RPMI7951 (cell line): ENCODE measurements at regions not wholly inside any gene's neighbourhood (a gene's known extent, or its start where the extent isn't known, plus 50 kb on each side); places are given as distances from the start of the nearest gene placed in this dataset.

Experiments
- DNase-seq: peaks from one replicate; pipeline ENCODE4 v3.0.0-alpha.2; 2012; ENCODE audit warnings: low read depth

DNA sequence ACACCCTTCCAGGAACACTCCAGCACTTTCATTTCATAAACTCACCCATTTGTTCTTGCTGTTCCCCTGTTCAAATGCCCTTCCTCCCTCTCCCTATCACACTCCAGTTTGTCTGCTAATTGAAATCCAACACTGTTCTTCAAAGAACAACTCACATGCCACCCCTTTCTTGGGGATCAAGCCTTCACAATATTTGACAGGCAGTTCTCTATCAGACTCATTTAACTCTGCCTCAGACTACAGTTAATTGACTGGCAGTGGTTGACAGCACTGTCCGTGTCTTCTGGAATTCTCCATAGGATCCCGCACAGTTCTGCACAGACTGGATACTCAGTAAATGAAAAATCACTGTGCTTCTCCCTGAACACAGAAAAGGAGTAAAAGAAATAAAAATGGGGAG, 87.8 kb downstream of the PMP22 start:
- no peak for DNase-seq

DNA sequence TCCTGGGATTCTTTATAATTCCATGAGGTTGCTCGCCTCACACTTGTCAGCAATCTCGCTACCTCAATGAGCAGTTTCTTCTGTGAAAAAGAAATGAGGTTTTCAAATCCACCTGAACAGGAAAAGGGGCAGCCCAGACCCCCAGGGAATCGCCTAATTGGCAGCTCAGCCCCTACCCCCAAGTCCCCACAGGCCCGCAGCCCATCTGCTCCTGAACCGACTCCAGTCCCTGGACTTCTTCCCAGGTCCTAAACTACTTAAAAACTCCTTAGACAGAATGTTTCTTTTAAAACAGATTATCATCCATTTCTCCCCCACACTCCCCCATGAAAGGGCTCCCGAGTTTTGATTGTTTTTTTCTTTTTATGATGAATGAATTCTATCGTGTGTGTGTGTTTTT, 89.8 kb downstream of the PMP22 start:
- no peak for DNase-seq

DNA sequence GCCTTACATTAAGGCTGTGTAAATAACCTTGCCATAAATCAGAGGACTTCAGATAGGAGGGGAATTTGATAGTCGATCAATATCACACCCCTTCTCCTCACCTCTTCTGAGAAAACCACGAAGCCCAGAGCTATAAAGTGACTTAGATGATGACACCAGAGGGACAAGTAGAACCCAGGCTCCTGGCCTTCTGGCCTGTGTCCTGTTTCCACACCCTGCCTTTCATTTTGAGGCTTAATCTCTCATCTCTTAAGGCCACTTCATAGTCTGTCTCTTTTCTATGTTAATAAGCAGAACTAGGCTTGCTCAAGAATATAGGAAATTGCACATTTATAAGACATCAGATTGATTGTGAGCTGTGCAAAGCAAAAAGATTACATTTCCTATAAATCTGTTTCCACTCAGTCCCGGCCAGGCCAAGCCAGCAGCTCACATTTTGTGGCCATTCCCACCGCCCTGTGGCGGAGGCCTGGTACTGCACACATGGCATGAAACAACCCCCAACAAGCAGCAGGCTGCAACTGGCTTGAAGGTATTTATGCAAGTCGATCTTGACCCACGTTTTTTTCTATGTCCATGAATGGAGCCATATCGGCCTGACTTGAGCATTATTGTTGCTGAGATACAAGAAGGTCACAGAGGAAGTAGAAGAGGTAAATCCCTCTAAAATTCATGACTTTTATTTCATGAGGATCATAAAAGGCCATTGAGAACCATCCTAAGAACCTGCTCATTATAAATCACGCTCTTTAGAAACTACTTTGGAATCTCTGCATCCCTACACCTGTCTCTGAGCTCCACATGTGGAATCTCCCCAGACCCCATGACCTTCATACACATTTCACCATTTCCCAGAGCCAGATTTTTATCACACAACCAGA, 93.7 kb downstream of the PMP22 start:
- DNase-seq, result peak; percentile 62

DNA sequence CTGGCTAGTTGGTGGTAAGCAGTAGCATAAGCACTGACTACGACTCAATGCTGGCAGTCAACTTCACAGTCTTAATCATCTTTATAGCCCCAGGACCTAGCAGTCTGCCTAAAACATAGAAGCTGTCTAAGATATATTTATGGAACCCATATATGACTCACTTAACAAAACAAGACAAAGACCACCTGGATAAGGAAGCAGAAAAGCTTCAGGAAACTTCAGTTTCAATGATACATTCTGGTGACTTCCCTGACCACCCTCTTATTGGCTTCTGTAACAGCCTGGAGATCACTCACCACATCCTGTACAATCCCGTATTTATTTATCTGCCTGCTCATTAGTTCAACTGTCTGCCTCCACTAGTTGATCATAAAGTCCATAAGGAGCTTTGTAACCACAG, 95.5 kb downstream of the PMP22 start:
- peak; percentile 92 for DNase-seq

DNA sequence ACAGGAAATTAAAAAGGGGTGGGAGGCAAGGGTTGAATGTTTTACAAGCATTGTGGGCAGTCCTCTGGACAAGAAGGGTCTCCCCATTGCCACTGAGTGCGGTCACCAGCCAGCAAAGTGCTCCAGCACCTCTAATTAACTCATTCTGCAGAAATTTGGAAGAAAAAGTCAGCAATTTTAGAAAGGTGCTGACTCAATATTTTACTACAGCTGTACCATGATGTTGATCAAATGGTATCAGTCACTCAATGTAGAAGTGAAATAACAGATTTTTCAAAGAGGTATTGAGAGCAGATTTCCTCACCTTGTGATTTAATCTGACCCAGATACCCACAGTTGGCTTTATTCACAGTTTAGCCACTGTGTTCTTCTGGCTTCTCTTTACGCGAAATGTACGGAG, 96.7 kb downstream of the PMP22 start:
- DNase-seq, result no peak

DNA sequence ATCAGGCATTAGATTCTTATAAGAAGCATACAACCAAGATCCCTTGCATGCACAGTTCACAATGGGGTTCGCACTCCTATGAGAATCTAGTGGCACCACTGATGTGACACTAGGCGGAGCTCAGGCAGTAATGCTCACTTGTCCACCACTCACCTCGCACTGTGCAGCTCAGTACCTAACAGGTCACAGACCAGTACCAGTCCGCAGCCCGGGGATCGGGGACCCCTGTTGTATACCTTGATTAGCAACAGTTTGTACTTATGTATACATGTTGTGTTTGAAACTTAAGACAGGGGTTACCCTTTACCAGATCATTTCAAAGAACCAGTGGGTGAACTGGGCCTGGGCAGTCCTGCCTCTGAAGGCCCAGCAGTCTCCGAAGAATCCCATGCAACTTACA, 103.7 kb downstream of the PMP22 start:
- no peak for DNase-seq

DNA sequence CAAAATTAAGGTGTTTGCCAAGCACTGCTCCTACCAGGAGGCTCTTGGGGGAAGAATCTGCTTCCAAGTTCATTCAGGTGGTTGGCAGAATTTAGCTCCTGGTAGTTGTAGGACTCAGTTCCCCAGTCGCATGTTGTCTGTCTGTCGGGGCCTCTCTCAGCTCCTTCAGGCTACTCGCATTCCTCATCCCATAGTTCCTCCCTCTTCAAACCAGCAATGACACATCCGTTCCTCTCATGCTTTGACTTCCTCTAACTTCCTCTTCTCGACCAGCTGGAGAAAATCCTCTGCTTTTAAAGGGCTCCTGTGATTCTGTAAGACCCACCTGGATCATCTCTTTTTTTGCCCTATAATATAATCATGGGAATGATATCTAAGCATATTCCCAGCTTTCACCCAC, 108.1 kb downstream of the PMP22 start:
- DNase-seq, result peak; percentile 57

DNA sequence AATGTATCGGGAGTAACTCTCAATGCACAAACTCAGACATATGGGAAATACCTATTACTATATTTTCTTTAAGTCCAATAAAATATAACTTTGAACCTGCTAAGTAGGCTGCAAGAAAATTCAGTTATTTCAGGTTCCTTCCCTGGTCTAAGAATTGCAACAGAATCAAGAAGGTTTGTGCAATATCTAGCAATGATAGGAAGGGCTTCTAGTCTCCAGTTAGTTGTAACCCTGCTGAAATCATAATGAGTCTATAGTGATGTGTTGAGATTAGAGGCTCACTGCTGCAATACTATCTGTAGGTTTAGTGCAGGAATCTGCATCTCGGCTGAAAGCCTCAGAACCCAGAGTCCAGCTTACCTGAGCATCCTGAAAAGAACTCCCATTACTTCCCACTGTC, 110.5 kb downstream of the PMP22 start:
- no peak for DNase-seq

DNA sequence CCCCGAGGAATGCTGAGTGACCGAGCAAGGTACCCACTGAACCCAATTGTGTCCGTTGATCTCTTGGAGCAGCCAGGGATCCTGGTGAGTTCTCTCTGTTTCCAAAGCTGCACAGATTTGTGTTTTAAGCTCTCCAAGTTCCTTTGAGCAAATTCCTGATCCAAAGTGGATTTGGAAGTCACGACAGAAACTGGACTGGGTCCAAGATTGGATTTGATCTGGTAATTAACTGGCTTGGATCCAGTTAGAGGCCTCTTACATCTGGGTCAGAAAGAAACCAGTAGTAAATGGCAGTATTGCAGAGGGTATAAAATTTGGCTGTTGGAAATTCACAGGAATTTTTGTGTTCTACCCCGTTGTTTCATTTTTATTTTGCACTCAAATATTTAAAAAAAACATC, 119.5 kb downstream of the PMP22 start:
- no peak for DNase-seq

DNA sequence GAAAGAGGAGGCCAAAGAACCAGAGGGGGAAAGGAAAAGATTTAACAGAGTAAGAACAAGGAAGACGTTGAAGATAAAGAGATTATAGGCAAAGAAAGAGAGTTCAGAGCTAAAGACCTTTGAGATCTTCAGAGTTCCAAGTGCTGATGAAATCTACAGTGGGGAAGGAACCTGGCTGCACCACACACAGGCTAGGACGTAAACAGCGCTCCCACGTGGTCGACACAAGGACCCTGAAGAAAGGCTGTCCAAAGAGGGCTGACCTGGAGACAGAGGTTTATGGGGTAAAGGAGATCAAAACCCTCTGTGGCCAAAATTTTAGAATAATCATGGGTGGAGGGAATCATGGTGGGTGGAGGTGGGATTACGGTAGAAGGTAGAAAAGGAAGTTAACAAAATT, 121.6 kb downstream of the PMP22 start:
- DNase-seq, result no peak

DNA sequence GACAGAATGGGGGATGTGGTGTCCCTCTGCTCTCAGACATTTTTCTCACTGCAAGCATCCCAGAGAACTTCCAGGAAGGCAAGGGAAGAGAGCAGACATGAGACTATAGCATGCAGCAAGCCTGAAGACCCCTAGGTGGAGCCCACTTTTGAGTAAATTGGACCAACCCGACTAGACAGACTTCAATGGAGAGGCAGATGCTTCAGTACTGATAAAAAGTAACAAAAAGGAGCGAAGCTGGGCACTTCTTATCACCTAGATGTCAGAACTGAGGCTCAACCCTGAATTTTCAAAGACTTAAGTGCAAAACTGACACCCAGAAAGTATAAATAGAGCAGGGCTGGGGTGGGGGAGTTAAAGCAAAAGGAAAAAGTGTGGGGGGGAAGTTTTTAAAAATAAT, 130.8 kb downstream of the PMP22 start:
- no peak for DNase-seq

DNA sequence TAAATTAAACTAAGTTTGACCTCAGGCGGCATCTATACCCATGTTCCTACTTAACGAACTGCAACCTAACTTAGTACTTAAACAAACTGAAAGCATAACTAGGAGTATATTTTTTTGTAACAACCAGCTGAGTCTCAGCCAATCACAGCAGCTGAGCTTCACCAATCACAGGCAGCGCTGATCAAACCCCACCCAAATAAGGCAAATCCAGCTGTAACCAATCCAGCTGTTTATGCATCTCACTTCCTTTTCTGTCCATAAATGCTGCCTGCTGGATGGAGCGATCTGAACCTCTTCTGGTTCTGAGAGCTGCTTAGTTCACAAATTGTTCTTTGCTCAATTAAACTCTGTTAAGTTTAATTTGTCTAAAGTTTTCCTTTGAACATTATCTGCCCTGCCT, 131.3 kb downstream of the PMP22 start:
- DNase-seq, result no peak

DNA sequence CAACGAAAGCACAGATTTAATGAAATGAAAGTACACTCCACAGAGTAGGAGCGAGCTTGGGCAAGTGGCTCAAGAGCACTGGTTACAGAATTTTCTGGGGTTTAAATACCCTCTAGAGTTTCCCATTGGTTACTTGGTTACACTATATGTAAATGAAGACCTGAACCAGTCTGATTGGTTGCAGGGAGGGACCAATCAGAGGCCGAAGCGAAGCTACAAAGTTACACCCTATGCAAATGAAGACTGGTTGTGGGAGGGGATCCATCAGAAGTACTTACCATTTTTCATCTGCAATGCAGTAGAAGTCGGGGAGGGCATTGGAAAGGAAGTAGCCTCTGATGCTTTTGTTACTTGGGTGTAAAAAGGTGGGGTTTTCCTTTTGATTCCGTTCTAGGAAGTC, 132.0 kb downstream of the PMP22 start:
- DNase-seq, result no peak

DNA sequence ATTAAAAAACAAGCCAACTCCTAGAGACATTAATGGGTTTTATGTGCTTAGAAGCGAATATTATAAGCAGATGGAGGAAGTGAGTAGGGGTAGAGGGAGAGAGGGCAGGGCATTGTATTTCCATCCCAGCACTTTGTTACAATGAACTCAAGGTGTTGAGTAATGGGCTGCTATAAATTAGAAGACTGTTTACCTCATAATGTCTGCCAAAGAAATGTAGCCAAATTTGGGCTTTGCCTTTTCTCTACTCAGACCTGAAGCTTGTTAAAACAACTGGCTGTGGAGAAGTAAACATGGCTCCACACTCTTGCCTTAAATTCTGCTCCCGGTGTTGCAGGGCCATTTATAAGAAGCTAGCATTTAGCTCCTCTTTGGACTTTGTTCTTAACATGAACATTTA, 134.7 kb downstream of the PMP22 start:
- no peak for DNase-seq

DNA sequence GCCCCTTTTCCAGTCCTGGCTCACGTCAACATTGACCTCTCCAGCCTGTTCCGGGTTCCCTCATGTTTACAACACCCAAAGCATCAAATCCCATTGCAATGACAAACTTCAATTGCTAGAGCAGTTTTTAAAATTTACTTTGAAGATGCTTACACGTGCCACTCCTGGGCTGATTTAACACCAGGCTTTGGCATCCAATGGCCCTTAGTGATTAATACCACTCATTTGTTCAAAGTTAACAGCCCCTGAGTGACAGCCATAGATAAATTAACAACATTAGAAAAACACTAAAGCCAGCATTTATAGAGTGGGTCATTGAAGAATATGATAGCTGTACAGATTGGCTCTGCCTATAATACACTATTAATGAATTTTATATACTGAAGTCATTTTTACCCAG, 135.1 kb downstream of the PMP22 start:
- DNase-seq, result no peak

DNA sequence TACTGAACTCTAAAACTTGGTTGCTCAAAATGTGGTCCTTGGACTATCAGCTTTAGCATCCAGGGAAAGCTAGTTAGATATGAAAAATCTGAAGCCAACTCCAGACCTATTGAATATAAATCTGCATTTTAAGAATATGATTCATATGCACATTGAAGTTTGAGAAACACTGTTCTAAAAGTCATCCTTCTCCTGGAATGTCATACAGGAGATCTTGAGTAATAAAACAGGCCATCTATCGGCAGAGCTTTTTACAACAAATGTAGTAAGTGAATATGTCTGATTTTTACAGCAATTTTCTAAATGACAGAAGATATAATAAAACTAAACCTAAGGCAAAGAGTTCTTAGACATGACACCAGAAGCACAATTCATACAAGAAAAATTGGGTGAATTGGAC, 140.4 kb downstream of the PMP22 start:
- DNase-seq, result no peak

DNA sequence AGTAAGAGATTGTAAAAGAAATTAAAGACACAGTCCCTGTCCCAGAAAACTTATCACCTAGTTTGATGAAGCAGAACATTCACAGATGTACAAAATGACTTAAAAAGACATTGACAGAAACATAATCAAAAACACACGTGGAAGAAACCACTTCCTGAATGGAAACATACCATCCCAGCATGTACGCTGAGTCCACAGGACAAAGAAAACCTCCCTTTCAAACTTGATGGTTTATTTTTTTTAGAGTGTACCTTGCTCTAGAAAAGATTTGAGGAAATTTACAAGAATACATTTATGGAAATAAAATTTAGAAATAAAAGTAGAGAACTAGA, 140.9 kb downstream of the PMP22 start:
- no peak for DNase-seq

DNA sequence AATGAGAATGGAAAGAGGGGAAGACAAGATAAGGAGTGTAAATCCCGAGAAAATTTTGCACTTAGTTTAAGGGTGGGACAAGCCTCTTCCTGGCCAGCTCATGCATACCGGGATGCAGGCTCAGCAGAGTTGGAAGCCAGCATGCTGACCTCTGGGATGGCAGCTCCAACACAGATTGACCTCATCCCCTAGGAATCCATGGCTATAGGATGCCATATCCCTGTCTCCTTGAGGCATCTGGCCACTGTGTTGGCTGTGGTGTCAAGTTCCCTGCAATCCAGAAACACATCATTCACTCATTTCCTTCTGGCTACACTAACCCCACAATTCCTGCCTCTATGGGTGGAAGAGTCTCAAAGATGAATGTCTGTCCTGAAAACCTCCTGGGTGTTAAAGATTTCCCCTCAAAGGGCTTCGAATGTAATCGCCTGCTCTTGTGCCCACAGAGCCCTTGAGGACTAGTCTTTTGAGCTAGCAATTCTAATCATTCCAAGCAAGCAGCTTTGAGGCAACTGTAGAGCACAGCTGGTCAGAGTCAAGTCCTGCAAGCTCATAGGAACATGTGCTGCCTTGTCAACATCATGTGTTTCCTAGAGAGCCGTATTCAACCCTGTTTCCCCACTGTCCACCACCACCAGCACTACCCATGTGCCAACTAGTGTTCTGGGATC, 141.4 kb downstream of the PMP22 start:
- DNase-seq, result peak; percentile 65

DNA sequence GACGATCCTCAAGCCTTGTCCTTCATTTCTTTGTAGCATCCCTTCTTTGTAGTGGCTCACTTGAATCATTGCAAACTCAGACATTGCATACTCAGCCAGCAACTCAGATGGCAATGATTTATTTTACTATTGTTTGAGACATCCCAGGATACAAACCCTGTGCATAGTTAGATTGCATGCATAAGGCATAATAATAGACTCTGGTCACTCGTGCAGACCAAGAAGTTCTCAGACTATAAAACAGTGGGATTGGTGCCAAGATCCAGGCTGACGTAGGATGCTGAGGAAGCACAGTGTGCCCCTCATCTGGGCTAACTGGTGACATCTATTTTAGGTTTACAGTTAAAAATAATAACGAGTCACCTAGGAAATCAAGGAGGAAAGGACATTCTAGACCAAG, 142.3 kb downstream of the PMP22 start:
- DNase-seq, result no peak

DNA sequence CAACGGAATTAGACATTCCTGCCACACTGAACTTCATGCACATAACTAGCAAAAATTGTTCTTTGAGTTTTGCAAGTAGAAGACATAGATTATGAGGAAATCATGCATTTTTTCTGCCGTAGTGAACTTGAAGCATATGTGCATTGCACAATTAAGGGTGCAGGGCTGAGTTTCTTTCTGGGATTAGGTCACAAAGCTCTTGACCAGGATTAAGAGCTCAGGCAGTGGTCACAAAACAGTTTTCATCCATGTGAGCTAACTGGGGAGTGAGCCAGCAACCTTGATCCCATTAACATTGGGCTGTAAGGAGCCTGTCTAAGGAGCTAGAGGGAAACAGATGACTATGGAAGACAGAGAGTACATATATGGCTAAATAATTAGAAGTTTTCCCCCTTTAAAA, 143.7 kb downstream of the PMP22 start:
- no peak for DNase-seq

DNA sequence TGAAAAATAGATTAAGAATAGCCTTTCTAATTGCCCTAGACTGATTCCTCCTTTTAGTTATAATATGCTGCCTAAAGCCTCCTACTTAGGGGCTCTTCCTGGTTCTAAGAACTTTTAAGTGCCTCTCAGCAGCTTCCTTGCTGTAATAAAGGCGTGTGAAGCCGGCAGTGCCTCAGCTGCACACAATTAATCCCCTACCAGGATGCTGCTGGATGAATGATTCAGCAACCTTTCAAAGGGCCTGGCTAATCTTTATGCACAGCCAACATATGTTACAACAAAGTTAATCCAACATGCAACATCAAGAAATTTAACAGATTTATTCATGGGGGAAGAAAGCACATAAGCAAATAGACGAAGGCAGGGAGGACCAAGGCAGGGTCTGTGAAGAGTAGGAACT, 145.2 kb downstream of the PMP22 start:
- no peak for DNase-seq

DNA sequence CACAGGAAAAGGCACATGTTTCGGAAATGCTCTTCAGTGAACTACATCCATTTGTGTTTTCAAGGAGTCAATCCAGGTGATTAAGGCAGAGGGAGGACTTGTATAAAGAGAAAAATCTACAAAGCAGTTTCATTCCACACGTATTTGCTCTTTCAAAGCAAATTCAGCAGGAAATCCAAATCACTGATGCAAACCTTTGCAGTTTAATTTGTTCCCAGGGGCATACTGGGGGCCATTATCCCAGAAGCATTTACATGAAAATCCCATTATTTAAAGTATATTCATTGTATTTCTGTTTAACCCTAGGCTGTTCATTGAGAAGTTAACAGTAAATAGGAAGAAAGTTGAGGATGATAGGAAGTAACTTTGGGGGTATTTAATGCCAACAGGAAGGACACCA, 147.9 kb downstream of the PMP22 start:
- DNase-seq, result no peak

DNA sequence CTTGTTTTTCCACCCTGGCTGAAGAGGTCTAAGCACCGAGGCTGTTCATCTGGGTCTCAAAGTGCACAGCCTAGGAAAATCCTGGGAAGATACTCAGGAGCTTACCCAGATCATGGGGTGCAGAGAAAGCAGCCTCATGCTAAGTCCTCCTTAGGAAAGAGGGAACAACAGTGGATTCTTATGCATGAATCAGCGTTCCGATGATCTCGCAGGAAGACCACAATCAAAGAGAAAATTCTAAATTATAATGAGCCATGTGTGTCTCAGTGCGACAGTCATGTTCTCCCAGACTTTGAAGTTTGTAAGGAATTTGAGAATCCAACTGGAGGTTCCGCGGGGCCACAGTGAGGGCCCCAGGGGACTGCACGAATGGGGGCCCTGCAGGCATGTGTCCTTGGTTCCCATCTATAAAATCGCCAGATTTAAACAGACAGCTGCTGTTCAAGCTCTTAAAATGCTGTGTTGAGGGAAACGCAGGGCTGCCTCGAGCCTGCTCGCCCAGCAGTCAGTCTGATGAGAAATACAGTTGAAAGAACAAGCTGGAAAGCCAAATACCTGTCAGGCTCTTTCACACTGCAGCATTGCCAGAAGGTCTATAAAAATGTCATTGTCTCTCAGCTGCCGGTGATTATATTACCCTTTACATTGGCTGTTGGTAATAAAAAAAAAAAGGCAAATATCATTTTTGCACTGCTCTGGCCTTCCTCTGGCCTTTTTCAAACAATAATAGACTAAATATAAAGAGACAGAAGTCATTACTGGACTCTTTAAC, 152.1 kb downstream of the PMP22 start:
- peak; percentile 33 for DNase-seq
